ENCODE measurements at regions not wholly inside any gene's neighbourhood (a gene's known extent, or its start where the extent isn't known, plus 50 kb on each side); places are given as distances from the start of the nearest gene placed in this dataset.

DNA sequence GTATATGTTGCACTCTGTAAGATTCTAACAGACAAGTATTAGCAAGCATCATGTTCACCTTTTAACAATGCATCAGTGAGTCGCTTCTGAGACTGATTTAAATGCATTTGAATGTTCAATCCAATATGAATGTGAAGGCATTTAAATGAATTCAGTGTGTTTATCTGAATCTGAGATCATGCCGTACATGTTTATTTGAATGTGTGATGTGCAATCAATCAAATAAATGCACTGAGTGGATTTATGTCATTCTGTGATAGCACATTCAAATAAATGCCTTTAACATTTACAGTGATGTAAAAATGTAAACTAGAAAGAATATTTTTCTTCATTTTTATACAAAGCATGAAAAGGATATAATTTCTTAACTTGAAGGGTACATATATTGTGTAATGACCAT lies 1063.5 kb upstream of the NUDT12 start:
- Histone ChIP-seq H3K27me3 (ENCODE audit: control insufficient read depth in 4 of 4, insufficient read depth in 4 of 4, low read length in 3 of 4) (no peaks in the 10 kb centered on the region), H3K36me3 (ENCODE audit: control insufficient read depth in 4 of 4, insufficient read depth in 3 of 4, low read depth in 1 of 4, low read length in 3 of 4) (no peaks in the 10 kb centered on the region), H3K9ac (ENCODE audit: low read depth in 1 of 2, low read length in 2 of 2) (no peak overlapping the region), H3K4me3 (ENCODE audit: low read depth in 1 of 3, low read length in 3 of 3) (no peak overlapping the region), H3K4me1 (ENCODE audit: control insufficient read depth in 4 of 4, insufficient read depth in 4 of 4, low read length in 3 of 4) (no peaks in the 10 kb centered on the region), H3K27ac (ENCODE audit: low read depth in 1 of 2, low read length in 2 of 2) (no peak overlapping the region), H3K9me3 (ENCODE audit: control insufficient read depth in 4 of 4, low read length in 3 of 4) (no peaks in the 10 kb centered on the region)
- DNase-seq (ENCODE audit: low spot score) = no peak
- WGBS = 71% methylated on average over 2 of the region's 2 CpGs
- TF ChIP-seq RXRA (IDR thresholded peaks at IDR 0.05) (no peak), JUND (IDR thresholded peaks at IDR 0.05) (no peak), REST (IDR thresholded peaks at IDR 0.05) (no peak), YY1 (IDR thresholded peaks at IDR 0.05) (no peak), SP1 (IDR thresholded peaks at IDR 0.05) (no peak), GABPA (IDR thresholded peaks at IDR 0.05 in 1 of 2, conservative IDR thresholded peaks at IDR 0.05 in 1 of 2) (no peak)
- TF ChIP-seq, protein P1, sequence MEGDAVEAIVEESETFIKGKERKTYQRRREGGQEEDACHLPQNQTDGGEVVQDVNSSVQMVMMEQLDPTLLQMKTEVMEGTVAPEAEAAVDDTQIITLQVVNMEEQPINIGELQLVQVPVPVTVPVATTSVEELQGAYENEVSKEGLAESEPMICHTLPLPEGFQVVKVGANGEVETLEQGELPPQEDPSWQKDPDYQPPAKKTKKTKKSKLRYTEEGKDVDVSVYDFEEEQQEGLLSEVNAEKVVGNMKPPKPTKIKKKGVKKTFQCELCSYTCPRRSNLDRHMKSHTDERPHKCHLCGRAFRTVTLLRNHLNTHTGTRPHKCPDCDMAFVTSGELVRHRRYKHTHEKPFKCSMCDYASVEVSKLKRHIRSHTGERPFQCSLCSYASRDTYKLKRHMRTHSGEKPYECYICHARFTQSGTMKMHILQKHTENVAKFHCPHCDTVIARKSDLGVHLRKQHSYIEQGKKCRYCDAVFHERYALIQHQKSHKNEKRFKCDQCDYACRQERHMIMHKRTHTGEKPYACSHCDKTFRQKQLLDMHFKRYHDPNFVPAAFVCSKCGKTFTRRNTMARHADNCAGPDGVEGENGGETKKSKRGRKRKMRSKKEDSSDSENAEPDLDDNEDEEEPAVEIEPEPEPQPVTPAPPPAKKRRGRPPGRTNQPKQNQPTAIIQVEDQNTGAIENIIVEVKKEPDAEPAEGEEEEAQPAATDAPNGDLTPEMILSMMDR (IDR thresholded peaks at IDR 0.05; ENCODE audit: low read depth, low read length, missing input control) = no peak
- TF ChIP-seq, protein P2, sequence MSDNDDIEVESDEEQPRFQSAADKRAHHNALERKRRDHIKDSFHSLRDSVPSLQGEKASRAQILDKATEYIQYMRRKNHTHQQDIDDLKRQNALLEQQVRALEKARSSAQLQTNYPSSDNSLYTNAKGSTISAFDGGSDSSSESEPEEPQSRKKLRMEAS (IDR thresholded peaks at IDR 0.05) = no peak

DNA sequence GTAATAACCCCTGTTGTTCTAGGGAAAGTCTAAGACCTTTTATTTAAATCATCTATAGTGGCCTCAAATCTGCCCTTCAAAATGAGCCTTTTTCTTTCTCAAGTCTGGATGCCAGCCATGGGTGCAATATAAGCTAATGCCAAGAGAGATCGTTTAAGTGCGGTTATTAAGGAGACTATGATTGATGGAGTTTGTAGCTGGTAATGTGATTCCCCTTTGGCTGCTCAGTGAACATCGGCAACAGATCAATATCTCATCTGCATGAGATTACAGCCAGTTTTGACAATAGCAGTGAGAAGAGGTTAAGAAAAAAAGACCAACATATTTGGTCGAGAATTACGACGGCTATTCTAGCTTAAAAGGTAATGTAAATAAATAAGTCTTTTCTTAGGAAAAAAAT lies 1049.4 kb upstream of the NUDT12 start:
- Histone ChIP-seq H3K4me3 (ENCODE audit: low read depth in 1 of 3, low read length in 3 of 3) (no peak overlapping the region), H3K9ac (ENCODE audit: low read depth in 1 of 2, low read length in 2 of 2) (no peak overlapping the region), H3K9me3 (ENCODE audit: control insufficient read depth in 4 of 4, low read length in 3 of 4) (no peaks in the 10 kb centered on the region), H3K36me3 (ENCODE audit: control insufficient read depth in 4 of 4, insufficient read depth in 3 of 4, low read depth in 1 of 4, low read length in 3 of 4) (no peaks in the 10 kb centered on the region), H3K27ac (ENCODE audit: low read depth in 1 of 2, low read length in 2 of 2) (no peak overlapping the region), H3K27me3 (ENCODE audit: control insufficient read depth in 4 of 4, insufficient read depth in 4 of 4, low read length in 3 of 4) (no peaks in the 10 kb centered on the region), H3K4me1 (ENCODE audit: control insufficient read depth in 4 of 4, insufficient read depth in 4 of 4, low read length in 3 of 4) (no peaks in the 10 kb centered on the region)
- TF ChIP-seq HNF4A (conservative IDR thresholded peaks at IDR 0.05) = no peak
- TF ChIP-seq FOXA2 (IDR thresholded peaks at IDR 0.05) = no peak
- TF ChIP-seq GABPA (IDR thresholded peaks at IDR 0.05 in 1 of 2, conservative IDR thresholded peaks at IDR 0.05 in 1 of 2) = no peak
- TF ChIP-seq SP1 (IDR thresholded peaks at IDR 0.05) = no peak
- TF ChIP-seq EGR1 (IDR thresholded peaks at IDR 0.05; ENCODE audit: low read depth in 2 of 2) = no peak
- no peak for TF ChIP-seq REST (IDR thresholded peaks at IDR 0.05)
- 69% methylated on average over 6 of the region's 6 CpGs for WGBS
- DNase-seq (ENCODE audit: low spot score) = no peak

Measured in liver (tissue), 8 donors.